ENCODE measurements at regions not wholly inside any gene's neighbourhood (a gene's known extent, or its start where the extent isn't known, plus 50 kb on each side); places are given as distances from the start of the nearest gene placed in this dataset.
"Not testable (repeated sequence)": the region's sequence is repeated elsewhere in the genome, so short reads cannot be mapped to it uniquely, and the experiment has no call there.

DNA sequence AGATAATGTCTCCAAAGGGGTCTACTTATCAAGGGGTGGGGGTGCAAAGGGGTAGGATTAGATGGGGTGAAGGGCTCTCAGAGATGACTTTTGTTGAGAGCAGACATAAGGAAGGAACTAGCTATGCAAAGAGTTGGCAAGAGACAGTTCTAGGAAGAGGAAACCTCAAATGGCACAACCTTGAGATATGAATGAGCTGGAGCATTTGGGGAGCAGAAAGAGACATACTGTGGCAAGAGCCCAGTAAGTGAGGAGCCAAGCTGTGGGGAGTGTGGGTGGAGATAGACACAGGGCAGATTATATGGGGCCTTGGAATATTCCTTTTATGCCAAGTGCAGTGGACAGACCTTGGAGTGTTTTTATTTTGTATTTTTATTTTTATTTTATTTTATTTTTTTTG lies 84.8 kb upstream of the BTG3 start:
- no peak overlapping the region for H3K27ac Mint-ChIP-seq (ENCODE audit: unreplicated experiment)
- POLR2A ChIA-PET: no interaction called here
- CTCF ChIA-PET: no interaction called here

DNA sequence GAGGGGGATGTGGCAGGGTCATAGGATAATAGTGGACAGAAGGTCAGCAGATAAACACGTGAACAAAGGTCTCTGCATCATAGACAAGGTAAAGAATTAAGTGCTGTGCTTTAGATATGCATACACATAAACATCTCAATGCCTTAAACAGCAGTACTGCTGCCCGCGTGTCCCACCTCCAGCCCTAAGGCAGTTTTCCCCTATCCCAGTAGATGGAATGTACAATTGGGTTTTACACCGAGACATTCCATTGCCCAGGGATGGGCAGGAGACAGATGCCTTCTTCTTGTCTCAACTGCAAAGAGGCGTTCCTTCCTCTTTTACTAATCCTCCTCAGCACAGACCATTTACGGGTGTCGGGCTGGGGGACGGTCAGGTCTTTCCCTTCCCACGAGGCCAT lies 81.7 kb upstream of the BTG3 start:
- H3K4me1 ChIP-seq: peaks cover 14% of the 10 kb centered on the region
- H3K4me3 ChIP-seq (ENCODE audit: low read depth, low read length); H3K36me3 Mint-ChIP-seq (ENCODE audit: insufficient read depth, unreplicated experiment); CTCF ChIA-PET; intact Hi-C loops (cut with micrococcal nuclease; ENCODE audit: unreplicated experiment); H3K36me3 ChIP-seq (ENCODE audit: control insufficient read depth, insufficient read depth, low read length); BruUV-seq (replicated peaks); DNase-seq; H3K9me3 ChIP-seq; POLR2A ChIA-PET; H3K27ac Mint-ChIP-seq (ENCODE audit: unreplicated experiment); H3K27me3 Mint-ChIP-seq (ENCODE audit: insufficient read depth, unreplicated experiment); H3K4me3 Mint-ChIP-seq (ENCODE audit: unreplicated experiment); H3K27me3 ChIP-seq (replicated peaks; ENCODE audit: control insufficient read depth, insufficient read depth, low read length): not testable (repeated sequence)
- Mint-ChIP-seq H3K4me1 (ENCODE audit: low read depth, unreplicated experiment) (peaks cover 16% of the 10 kb centered on the region), H3K9me3 (ENCODE audit: unreplicated experiment) (peaks cover 35% of the 10 kb centered on the region)

More for the DNA sequence above, 84.8 kb upstream of the BTG3 start:
- Mint-ChIP-seq H3K4me3 (ENCODE audit: unreplicated experiment) (no peak overlapping the region), H3K36me3 (ENCODE audit: insufficient read depth, unreplicated experiment) (peaks cover 4% of the 10 kb centered on the region), H3K4me1 (ENCODE audit: low read depth, unreplicated experiment) (no peaks in the 10 kb centered on the region), H3K27me3 (ENCODE audit: insufficient read depth, unreplicated experiment) (no peaks in the 10 kb centered on the region), H3K9me3 (ENCODE audit: unreplicated experiment) (peaks cover 33% of the 10 kb centered on the region)
- BruUV-seq (replicated peaks): no TSS peak
- intact Hi-C loops (cut with micrococcal nuclease; ENCODE audit: unreplicated experiment): no loop called here
- Histone ChIP-seq H3K27me3 (replicated peaks; ENCODE audit: control insufficient read depth, insufficient read depth, low read length) (no peaks in the 10 kb centered on the region), H3K36me3 (ENCODE audit: control insufficient read depth, insufficient read depth, low read length) (no peaks in the 10 kb centered on the region), H3K4me3 (ENCODE audit: low read depth, low read length) (no peak overlapping the region), H3K4me1 (no peaks in the 10 kb centered on the region), H3K9me3 (no peaks in the 10 kb centered on the region)
- TF ChIP-seq, protein P1, sequence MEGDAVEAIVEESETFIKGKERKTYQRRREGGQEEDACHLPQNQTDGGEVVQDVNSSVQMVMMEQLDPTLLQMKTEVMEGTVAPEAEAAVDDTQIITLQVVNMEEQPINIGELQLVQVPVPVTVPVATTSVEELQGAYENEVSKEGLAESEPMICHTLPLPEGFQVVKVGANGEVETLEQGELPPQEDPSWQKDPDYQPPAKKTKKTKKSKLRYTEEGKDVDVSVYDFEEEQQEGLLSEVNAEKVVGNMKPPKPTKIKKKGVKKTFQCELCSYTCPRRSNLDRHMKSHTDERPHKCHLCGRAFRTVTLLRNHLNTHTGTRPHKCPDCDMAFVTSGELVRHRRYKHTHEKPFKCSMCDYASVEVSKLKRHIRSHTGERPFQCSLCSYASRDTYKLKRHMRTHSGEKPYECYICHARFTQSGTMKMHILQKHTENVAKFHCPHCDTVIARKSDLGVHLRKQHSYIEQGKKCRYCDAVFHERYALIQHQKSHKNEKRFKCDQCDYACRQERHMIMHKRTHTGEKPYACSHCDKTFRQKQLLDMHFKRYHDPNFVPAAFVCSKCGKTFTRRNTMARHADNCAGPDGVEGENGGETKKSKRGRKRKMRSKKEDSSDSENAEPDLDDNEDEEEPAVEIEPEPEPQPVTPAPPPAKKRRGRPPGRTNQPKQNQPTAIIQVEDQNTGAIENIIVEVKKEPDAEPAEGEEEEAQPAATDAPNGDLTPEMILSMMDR (IDR thresholded peaks at IDR 0.05; ENCODE audit: insufficient read depth in 1 of 2, low read depth in 1 of 2, low read length in 1 of 2, severe bottlenecking in 1 of 2, unreplicated experiment in 1 of 2): no peak
- DNase-seq: no peak

DNA sequence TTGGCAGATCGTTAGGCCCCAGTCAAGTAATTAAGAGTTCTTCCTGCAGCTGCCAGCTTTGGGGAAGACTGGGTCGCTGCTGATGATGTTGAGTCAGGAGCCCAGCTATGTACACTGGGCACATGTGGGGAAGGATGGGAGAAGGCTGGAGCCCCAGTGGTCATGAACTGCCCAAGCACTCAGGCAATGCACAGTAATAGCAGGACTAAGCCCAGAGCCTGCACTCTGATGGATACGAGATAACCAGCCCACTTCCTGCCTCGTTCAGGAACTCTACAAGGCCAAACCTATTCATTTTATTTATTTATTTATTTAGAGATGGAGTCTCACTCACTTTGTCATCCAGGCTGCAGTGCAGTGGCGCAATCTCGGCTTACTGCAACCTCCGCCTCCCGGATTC lies 81.1 kb upstream of the BTG3 start:
- no TSS peak for BruUV-seq (replicated peaks)
- no peaks in the 10 kb centered on the region for H3K27me3 Mint-ChIP-seq (ENCODE audit: insufficient read depth, unreplicated experiment)
- Histone ChIP-seq H3K9me3 (no peaks in the 10 kb centered on the region), H3K4me3 (ENCODE audit: low read depth, low read length) (no peak overlapping the region), H3K36me3 (ENCODE audit: control insufficient read depth, insufficient read depth, low read length) (no peaks in the 10 kb centered on the region), H3K27me3 (replicated peaks; ENCODE audit: control insufficient read depth, insufficient read depth, low read length) (no peaks in the 10 kb centered on the region), H3K4me1 (peaks cover 20% of the 10 kb centered on the region)
- ChIA-PET POLR2A (no interaction called here), CTCF (no interaction called here)
- H3K4me3 Mint-ChIP-seq (ENCODE audit: unreplicated experiment): no peak overlapping the region
- no peak for DNase-seq
- H3K9me3 Mint-ChIP-seq (ENCODE audit: unreplicated experiment): peaks cover 39% of the 10 kb centered on the region
- TF ChIP-seq, protein P1 (IDR thresholded peaks at IDR 0.05; ENCODE audit: insufficient read depth in 1 of 2, low read depth in 1 of 2, low read length in 1 of 2, severe bottlenecking in 1 of 2, unreplicated experiment in 1 of 2): no peak
- intact Hi-C loops (cut with micrococcal nuclease; ENCODE audit: unreplicated experiment): no loop called here
- no peak overlapping the region for H3K27ac Mint-ChIP-seq (ENCODE audit: unreplicated experiment)
- H3K36me3 Mint-ChIP-seq (ENCODE audit: insufficient read depth, unreplicated experiment): peaks cover 4% of the 10 kb centered on the region
- H3K4me1 Mint-ChIP-seq (ENCODE audit: low read depth, unreplicated experiment): peaks cover 18% of the 10 kb centered on the region

DNA sequence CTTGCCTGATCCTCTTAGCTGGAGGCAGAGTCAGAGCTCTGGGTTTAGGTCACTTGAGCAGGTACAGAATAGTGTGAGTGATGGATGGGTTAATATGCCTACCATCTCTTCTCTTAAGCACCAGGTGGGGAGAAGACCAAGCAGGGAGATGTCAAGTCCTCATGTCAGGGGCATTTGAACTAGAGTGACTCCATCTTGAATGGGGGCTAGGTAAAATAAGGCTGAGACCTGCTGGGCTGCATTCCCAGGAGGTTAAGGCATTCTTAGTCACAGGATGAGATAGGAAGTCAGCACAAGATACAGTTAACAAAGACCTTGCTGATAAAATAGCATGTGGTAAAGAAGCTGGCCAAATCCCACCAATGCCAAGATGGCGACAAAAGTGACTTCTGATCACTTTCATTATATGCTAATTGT lies 77.4 kb upstream of the BTG3 start:
- Histone ChIP-seq H3K9me3 (no peaks in the 10 kb centered on the region), H3K27me3 (replicated peaks; ENCODE audit: control insufficient read depth, insufficient read depth, low read length) (no peaks in the 10 kb centered on the region), H3K36me3 (ENCODE audit: control insufficient read depth, insufficient read depth, low read length) (no peaks in the 10 kb centered on the region), H3K4me3 (ENCODE audit: low read depth, low read length) (no peak overlapping the region), H3K4me1 (peaks cover 22% of the 10 kb centered on the region)
- ChIA-PET CTCF (no interaction called here), POLR2A (no interaction called here)
- Mint-ChIP-seq H3K27ac (ENCODE audit: unreplicated experiment) (peak overlapping the region; percentile 88), H3K36me3 (ENCODE audit: insufficient read depth, unreplicated experiment) (no peaks in the 10 kb centered on the region), H3K4me3 (ENCODE audit: unreplicated experiment) (no peak overlapping the region), H3K4me1 (ENCODE audit: low read depth, unreplicated experiment) (peaks cover 18% of the 10 kb centered on the region), H3K27me3 (ENCODE audit: insufficient read depth, unreplicated experiment) (no peaks in the 10 kb centered on the region), H3K9me3 (ENCODE audit: unreplicated experiment) (peaks cover 46% of the 10 kb centered on the region)
- BruUV-seq (replicated peaks): no TSS peak
- intact Hi-C loops (cut with micrococcal nuclease; ENCODE audit: unreplicated experiment): no loop called here
- no peak for DNase-seq
- TF ChIP-seq, protein P1 (IDR thresholded peaks at IDR 0.05; ENCODE audit: insufficient read depth in 1 of 2, low read depth in 1 of 2, low read length in 1 of 2, severe bottlenecking in 1 of 2, unreplicated experiment in 1 of 2): no peak
